ENCODE measurements at regions not wholly inside any gene's neighbourhood (a gene's known extent, or its start where the extent isn't known, plus 50 kb on each side); places are given as distances from the start of the nearest gene placed in this dataset.

DNA sequence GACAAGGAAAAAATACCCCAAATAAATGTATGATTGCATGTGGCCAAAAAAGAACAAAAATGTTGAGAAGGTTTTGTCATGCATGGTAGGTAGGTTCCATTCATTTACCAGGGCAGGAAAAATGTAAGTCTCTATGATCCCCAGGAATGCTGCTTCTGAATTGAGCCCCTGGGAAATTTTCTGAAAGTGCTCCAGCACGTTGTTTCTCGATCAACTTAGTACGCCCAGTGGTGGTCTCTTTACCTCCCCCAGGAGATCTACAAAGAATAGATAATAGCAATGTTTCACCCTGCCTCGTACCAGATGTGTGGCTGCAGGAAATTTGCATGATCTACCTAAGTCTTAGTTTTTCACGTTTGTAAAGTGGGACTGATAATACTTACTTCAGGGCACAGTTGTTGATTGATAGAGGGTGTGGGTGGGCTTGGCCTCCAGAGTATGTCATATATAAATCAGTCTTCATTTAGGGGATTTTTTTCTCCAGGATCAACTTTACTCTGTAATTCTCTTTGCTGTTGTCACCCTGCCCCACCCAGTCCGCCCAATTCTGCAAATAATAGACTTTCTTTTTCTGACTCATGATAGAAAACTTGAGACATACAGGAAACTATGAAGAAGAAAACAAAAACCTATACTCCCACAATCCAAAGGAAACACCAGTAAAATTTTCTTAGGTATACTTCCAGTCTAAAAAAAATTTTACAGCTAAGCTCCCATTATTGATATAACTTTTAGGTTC lies 462.0 kb upstream of the RUNX1 start (continued):
- TF ChIP-seq, protein P1, sequence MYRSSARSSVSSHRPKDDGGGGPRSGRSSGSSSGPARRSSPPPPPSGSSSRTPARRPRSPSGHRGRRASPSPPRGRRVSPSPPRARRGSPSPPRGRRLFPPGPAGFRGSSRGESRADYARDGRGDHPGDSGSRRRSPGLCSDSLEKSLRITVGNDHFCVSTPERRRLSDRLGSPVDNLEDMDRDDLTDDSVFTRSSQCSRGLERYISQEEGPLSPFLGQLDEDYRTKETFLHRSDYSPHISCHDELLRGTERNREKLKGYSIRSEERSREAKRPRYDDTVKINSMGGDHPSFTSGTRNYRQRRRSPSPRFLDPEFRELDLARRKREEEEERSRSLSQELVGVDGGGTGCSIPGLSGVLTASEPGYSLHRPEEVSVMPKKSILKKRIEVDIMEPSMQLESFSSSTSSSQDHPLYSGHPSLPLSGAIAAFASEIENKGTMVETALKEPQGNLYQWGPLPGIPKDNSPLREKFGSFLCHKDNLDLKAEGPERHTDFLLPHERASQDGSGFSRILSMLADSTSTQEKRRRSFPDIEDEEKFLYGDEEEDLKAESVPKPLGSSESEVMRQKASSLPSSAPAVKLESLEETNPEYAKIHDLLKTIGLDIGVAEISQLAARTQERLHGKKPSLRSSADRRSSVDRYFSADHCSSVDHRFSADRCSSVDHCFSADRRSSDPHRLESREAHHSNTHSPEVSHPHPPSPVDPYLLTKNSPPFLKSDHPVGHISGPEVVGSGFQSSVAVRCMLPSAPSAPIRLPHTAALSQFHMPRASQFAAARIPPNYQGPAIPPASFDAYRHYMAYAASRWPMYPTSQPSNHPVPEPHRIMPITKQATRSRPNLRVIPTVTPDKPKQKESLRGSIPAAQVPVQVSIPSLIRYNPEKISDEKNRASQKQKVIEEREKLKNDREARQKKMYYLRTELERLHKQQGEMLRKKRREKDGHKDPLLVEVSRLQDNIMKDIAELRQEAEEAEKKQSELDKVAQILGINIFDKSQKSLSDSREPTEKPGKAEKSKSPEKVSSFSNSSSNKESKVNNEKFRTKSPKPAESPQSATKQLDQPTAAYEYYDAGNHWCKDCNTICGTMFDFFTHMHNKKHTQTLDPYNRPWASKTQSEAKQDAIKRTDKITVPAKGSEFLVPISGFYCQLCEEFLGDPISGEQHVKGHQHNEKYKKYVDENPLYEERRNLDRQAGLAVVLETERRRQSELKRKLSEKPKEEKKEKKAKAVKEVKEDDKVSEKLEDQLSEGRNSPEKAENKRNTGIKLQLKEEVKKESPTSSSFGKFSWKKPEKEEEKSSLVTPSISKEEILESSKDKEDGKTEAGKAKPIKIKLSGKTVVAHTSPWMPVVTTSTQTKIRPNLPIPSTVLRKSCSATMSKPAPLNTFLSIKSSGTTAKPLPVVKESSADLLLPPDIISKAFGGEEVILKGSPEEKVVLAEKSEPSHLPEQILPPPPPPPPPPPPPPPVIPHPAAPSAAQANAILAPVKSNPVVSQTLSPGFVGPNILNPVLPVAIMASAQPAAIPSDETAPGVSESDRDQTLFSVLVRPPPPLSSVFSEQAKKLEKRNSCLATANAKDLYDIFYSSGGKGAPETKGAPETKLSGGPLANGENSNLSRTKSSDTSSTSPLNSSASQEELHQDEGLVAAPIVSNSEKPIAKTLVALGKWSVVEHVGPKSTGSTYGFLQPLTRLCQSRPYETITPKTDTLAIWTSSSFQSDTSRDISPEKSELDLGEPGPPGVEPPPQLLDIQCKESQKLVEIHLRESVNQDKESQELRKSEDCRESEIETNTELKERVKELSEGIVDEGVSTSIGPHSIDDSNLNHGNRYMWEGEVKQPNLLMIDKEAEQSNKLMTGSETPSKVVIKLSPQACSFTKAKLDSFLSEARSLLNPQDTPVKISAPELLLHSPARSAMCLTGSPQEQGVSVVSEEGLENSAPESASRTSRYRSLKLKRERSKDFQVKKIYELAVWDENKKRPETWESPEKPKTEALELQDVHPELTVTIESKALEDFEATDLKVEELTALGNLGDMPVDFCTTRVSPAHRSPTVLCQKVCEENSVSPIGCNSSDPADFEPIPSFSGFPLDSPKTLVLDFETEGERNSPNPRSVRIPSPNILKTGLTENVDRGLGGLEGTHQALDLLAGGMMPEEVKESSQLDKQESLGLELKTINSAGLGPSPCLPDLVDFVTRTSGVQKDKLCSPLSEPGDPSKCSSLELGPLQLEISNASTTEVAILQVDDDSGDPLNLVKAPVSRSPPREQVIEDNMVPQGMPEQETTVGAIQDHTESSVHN (CRISPR knock-in tag; IDR thresholded peaks at IDR 0.05), result no peak
- TF ChIP-seq ZNF33B (CRISPR knock-in tag; IDR thresholded peaks at IDR 0.05), result no peak
- no peak for TF ChIP-seq MYNN (CRISPR knock-in tag; IDR thresholded peaks at IDR 0.05; ENCODE audit: low read depth)
- no peak for TF ChIP-seq BRCA1 (CRISPR knock-in tag; IDR thresholded peaks at IDR 0.05)

DNA sequence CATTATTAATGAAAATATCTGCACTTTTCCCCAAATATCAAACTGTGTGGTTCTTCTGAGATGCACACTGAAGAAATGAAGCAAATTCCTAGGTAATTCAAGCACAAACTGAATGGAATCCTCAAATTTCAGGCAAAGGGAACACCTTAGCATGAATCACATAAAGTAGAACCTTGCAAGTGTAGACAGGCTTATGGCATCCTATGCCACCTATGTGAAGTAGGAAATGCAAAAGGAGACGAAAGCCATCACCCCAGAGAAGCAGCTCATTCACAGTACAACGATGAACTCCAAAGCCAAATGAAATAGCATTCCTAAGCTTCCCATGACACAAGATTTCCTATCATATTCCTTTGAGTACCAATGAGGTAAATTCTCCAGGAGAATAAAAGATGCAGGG lies 461.2 kb upstream of the RUNX1 start:
- POLR2A ChIA-PET, result no interaction called here
- FAIRE-seq, result no peak
- H3K36me3 ChIP-seq (replicated peaks in 1 of 2; ENCODE audit: control insufficient read depth in 1 of 2, insufficient read depth in 2 of 2, low read length in 2 of 2), result no peaks in the 10 kb centered on the region
- H3K9ac ChIP-seq (ENCODE audit: insufficient read depth, low read depth, low read length), result no peak overlapping the region
- H3K79me2 ChIP-seq (ENCODE audit: insufficient read depth, low read length), result no peaks in the 10 kb centered on the region
- in situ Hi-C loops (cut with HindIII; ENCODE audit: extremely low pct_ligation_motif_present, low pct_unique_long_range_greater_than_20kb), result no loop called here
- H3K27ac ChIP-seq (ENCODE audit: extremely low read length, insufficient read depth, low read length), result no peak overlapping the region
- H3K4me3 ChIP-seq (replicated peaks in 1 of 3; ENCODE audit: insufficient read depth in 1 of 3, low read depth in 2 of 3, low read length in 3 of 3), result no peak overlapping the region
- no peak for ATAC-seq
- BruUV-seq (replicated peaks), result no TSS peak
- H4K20me1 ChIP-seq (ENCODE audit: insufficient read depth, low read length), result no peaks in the 10 kb centered on the region
- no peak overlapping the region for H2AFZ ChIP-seq (ENCODE audit: low read length)
- 29% methylated on average over 2 of the region's 2 CpGs for WGBS (ENCODE audit: low lambda C conversion rate)
- CTCF ChIA-PET (ENCODE audit: low intra/inter-chr PET ratio, low total read pairs), result no interaction called here
- H3K27me3 ChIP-seq (ENCODE audit: control insufficient read depth in 1 of 2, insufficient read depth in 2 of 2, low read length in 2 of 2), result no peaks in the 10 kb centered on the region
- intact Hi-C loops (cut with micrococcal nuclease; ENCODE audit: unreplicated experiment), result no loop called here
- H3K4me1 ChIP-seq (ENCODE audit: insufficient read depth, low read length), result peaks cover 7% of the 10 kb centered on the region; the same call in 1 of the 2 replicates
- DNase-seq (ENCODE audit: low spot score), result no peak
- H3K4me2 ChIP-seq (ENCODE audit: low read depth, low read length), result no peak overlapping the region
- no peaks in the 10 kb centered on the region for H3K9me3 ChIP-seq (ENCODE audit: low read length)
- TF ChIP-seq SRSF9 (IDR thresholded peaks at IDR 0.05; ENCODE audit: borderline replicate concordance, insufficient read depth, low read depth, low read length, poor library complexity, severe bottlenecking), result no peak
- TF ChIP-seq, protein P2, sequence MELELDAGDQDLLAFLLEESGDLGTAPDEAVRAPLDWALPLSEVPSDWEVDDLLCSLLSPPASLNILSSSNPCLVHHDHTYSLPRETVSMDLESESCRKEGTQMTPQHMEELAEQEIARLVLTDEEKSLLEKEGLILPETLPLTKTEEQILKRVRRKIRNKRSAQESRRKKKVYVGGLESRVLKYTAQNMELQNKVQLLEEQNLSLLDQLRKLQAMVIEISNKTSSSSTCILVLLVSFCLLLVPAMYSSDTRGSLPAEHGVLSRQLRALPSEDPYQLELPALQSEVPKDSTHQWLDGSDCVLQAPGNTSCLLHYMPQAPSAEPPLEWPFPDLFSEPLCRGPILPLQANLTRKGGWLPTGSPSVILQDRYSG (CRISPR knock-in tag; IDR thresholded peaks at IDR 0.05), result no peak
- TF ChIP-seq ZKSCAN5 (CRISPR knock-in tag; IDR thresholded peaks at IDR 0.05), result no peak
- TF ChIP-seq ZBTB1 (CRISPR knock-in tag; IDR thresholded peaks at IDR 0.05; ENCODE audit: borderline replicate concordance), result no peak
- TF ChIP-seq CBX5 (CRISPR knock-in tag; IDR thresholded peaks at IDR 0.05; ENCODE audit: borderline replicate concordance), result no peak
- no peak for TF ChIP-seq AGO1 (IDR thresholded peaks at IDR 0.05; ENCODE audit: low read depth, low read length, poor library complexity, severe bottlenecking)

All from HepG2 (cell line).